Inflammatory macrophage treated with lipopolysaccharide for 4 hours (primary cell): ENCODE measurements at regions not wholly inside any gene's neighbourhood (a gene's known extent, or its start where the extent isn't known, plus 50 kb on each side); places are given as distances from the start of the nearest gene placed in this dataset.
A peak's percentile ranks its signal among the peaks of the same experiment; 100 is the strongest.

Source experiments
- DNase-seq: peaks from one replicate; pipeline ENCODE4 v3.0.0-alpha.2; 2020

GRCh38 chr3:151935446-151935845 is 62.0 kb downstream of the SUCNR1 start:
- peak; percentile 84 for DNase-seq

- no peak for DNase-seq
These were observed 67.0 kb downstream of the SUCNR1 start for GRCh38 chr3:151940481-151940880.

GRCh38 chr3:151943539-151943938 is 70.1 kb downstream of the SUCNR1 start:
- DNase-seq = no peak

GRCh38 chr3:151944356-151944755 is 70.9 kb downstream of the SUCNR1 start:
- no peak for DNase-seq

GRCh38 chr3:151946606-151947005 is 73.2 kb downstream of the SUCNR1 start:
- no peak for DNase-seq

- no peak for DNase-seq
These were observed 76.3 kb downstream of the SUCNR1 start for GRCh38 chr3:151949706-151950105.

GRCh38 chr3:151955356-151955755 is 81.9 kb downstream of the SUCNR1 start:
- no peak for DNase-seq

- DNase-seq = no peak
These were observed 87.6 kb downstream of the SUCNR1 start for GRCh38 chr3:151960961-151961580.

GRCh38 chr3:151962352-151962751 is 88.9 kb downstream of the SUCNR1 start:
- no peak for DNase-seq

- DNase-seq = no peak
These were observed 89.5 kb downstream of the SUCNR1 start for GRCh38 chr3:151962912-151963311.

- no peak for DNase-seq
These were observed 91.3 kb downstream of the SUCNR1 start for GRCh38 chr3:151964743-151965142.

- no peak for DNase-seq
These were observed 95.7 kb downstream of the SUCNR1 start for GRCh38 chr3:151969026-151969642.

- DNase-seq = no peak
These were observed 98.6 kb downstream of the SUCNR1 start for GRCh38 chr3:151971814-151972579.

GRCh38 chr3:151974067-151974466 is 100.6 kb downstream of the SUCNR1 start:
- no peak for DNase-seq

- peak; percentile 5 for DNase-seq
These were observed 103.0 kb downstream of the SUCNR1 start for GRCh38 chr3:151976211-151977050.

- no peak for DNase-seq
These were observed 106.5 kb downstream of the SUCNR1 start for GRCh38 chr3:151979906-151980305.

- DNase-seq = no peak
These were observed 110.1 kb downstream of the SUCNR1 start for GRCh38 chr3:151983538-151983937.

- no peak for DNase-seq
These were observed 112.5 kb downstream of the SUCNR1 start for GRCh38 chr3:151985787-151986430.

GRCh38 chr3:151987893-151988292 is 114.5 kb downstream of the SUCNR1 start:
- no peak for DNase-seq

GRCh38 chr3:151989621-151990020 is 116.2 kb downstream of the SUCNR1 start:
- DNase-seq = no peak

GRCh38 chr3:151990696-151991376 is 117.4 kb downstream of the SUCNR1 start:
- DNase-seq = no peak
